Lower leg skin (tissue), 3 donors: ENCODE measurements at regions not wholly inside any gene's neighbourhood (a gene's known extent, or its start where the extent isn't known, plus 50 kb on each side); places are given as distances from the start of the nearest gene placed in this dataset.

Source experiments
- POLR2A ChIP-seq, 2 donors: fragments of 450-650 bp; IDR thresholded peaks; one replicate each; pipeline ENCODE4 v1.6.1; 2016 to 2017; ENCODE audit warnings: antibody characterized with exemption in 2 of 2, mild to moderate bottlenecking in 1 of 2, moderate library complexity in 1 of 2
- TF ChIP-seq, protein P1 (sequence below), 3 donors: fragments of 450-650 bp; IDR thresholded peaks; one replicate each; pipeline ENCODE4 v1.5.1; 2016; ENCODE audit warnings: antibody characterized with exemption in 3 of 3, mild to moderate bottlenecking in 3 of 3, moderate library complexity in 2 of 3

DNA sequence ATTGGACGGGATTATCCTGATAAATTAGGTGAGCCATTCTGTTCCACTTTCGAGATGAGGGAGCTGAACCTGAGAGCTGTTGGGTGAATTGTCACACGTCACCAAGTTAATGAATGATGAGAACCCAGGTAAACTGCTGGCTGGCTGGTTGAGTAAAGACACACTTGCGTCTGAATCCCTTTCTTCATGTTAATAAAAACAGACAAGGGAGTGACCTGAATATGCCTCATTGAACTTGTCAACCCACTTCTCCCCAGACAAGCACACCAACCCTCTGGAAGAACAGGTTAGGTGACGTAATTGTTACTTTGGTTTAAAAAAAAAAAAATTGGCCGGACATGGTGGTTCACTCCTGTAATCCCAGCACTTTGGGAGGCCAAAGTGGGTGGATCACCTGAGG, 400.9 kb upstream of the CDH5 start:
- TF ChIP-seq, protein P1, sequence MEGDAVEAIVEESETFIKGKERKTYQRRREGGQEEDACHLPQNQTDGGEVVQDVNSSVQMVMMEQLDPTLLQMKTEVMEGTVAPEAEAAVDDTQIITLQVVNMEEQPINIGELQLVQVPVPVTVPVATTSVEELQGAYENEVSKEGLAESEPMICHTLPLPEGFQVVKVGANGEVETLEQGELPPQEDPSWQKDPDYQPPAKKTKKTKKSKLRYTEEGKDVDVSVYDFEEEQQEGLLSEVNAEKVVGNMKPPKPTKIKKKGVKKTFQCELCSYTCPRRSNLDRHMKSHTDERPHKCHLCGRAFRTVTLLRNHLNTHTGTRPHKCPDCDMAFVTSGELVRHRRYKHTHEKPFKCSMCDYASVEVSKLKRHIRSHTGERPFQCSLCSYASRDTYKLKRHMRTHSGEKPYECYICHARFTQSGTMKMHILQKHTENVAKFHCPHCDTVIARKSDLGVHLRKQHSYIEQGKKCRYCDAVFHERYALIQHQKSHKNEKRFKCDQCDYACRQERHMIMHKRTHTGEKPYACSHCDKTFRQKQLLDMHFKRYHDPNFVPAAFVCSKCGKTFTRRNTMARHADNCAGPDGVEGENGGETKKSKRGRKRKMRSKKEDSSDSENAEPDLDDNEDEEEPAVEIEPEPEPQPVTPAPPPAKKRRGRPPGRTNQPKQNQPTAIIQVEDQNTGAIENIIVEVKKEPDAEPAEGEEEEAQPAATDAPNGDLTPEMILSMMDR (IDR thresholded peaks at IDR 0.05), result no peak
- TF ChIP-seq POLR2A (IDR thresholded peaks at IDR 0.05), result no peak
